ENCODE measurements at regions not wholly inside any gene's neighbourhood (a gene's known extent, or its start where the extent isn't known, plus 50 kb on each side); places are given as distances from the start of the nearest gene placed in this dataset.

DNA sequence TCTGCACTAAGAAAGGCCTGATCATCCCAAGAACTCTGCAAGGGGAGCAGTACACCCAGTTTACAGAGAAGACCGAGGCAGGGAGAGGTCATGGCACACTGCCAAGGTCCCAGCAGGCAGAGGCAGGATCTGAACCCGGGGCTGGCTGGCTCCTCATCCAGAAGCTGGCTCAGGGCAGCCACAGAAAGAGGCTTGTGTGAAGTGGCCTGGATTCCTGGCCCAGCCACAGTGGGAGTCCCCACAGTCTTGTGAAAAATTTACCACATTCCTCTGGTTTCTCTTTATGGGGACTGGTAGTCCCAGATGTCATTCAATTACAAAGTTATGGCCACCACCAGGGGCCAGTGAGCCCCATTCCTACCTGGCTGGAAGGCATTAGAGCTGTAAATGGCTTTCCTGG is 440.5 kb downstream of the MIAT start:
- TF ChIP-seq, protein P1, sequence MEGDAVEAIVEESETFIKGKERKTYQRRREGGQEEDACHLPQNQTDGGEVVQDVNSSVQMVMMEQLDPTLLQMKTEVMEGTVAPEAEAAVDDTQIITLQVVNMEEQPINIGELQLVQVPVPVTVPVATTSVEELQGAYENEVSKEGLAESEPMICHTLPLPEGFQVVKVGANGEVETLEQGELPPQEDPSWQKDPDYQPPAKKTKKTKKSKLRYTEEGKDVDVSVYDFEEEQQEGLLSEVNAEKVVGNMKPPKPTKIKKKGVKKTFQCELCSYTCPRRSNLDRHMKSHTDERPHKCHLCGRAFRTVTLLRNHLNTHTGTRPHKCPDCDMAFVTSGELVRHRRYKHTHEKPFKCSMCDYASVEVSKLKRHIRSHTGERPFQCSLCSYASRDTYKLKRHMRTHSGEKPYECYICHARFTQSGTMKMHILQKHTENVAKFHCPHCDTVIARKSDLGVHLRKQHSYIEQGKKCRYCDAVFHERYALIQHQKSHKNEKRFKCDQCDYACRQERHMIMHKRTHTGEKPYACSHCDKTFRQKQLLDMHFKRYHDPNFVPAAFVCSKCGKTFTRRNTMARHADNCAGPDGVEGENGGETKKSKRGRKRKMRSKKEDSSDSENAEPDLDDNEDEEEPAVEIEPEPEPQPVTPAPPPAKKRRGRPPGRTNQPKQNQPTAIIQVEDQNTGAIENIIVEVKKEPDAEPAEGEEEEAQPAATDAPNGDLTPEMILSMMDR (IDR thresholded peaks at IDR 0.05; ENCODE audit: low read depth, low read length): no peak
- TF ChIP-seq POLR2A (IDR thresholded peaks at IDR 0.05; ENCODE audit: extremely low read depth, insufficient read length): no peak
- TF ChIP-seq MYC (IDR thresholded peaks at IDR 0.05; ENCODE audit: low read depth, low read length): no peak
- TF ChIP-seq, protein P2, sequence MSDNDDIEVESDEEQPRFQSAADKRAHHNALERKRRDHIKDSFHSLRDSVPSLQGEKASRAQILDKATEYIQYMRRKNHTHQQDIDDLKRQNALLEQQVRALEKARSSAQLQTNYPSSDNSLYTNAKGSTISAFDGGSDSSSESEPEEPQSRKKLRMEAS (IDR thresholded peaks at IDR 0.05; ENCODE audit: low read depth, low read length): no peak
- no peak for DNase-seq (ENCODE audit: low read depth)
- no peak overlapping the region for H3K4me3 ChIP-seq (ENCODE audit: low read depth, low read length)

DNA sequence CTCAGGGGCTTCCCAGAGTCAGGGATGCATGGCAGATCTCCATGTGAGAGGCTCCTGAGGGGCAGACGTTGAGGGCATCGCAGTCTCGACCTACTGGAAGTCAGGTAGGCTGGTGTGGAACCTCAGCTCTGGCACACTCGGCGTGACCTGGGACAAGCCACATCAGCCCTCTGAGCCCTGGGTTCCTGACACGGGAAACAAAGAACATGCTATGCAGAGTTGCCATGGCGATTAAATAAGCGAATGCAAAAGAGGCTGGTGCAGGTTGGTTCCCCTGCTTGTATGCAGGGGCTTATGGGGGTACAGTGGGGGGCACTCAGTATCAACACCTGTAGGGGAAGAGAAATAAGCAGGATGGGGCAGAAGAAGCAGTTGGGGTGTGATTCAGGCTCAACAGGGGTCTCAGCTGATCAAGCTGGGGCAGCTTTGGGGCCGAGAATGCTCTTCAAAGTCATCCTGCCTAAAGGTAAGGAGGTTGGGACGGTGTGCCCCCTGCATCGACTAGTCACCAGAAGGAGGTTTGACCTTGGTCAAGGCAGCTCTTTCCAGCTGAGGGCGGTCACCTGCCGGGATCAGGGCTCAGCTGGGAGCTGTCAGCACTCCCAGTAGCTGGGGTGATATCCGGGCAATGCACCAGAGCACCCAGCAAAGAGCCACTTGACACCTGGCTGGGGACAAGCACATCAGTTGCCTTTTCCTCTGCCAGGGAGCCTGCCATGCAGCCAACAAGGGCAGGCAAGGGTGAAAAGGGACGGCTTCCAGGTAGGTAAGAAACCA is 442.7 kb downstream of the MIAT start:
- H3K4me3 ChIP-seq (ENCODE audit: low read depth, low read length): no peak overlapping the region
- no peak for DNase-seq (ENCODE audit: low read depth)
- no peak for TF ChIP-seq POLR2A (IDR thresholded peaks at IDR 0.05; ENCODE audit: extremely low read depth, insufficient read length)
- TF ChIP-seq, protein P2 (IDR thresholded peaks at IDR 0.05; ENCODE audit: low read depth, low read length): no peak
- no peak for TF ChIP-seq MYC (IDR thresholded peaks at IDR 0.05; ENCODE audit: low read depth, low read length)
- TF ChIP-seq, protein P1 (IDR thresholded peaks at IDR 0.05; ENCODE audit: low read depth, low read length): no peak

DNA sequence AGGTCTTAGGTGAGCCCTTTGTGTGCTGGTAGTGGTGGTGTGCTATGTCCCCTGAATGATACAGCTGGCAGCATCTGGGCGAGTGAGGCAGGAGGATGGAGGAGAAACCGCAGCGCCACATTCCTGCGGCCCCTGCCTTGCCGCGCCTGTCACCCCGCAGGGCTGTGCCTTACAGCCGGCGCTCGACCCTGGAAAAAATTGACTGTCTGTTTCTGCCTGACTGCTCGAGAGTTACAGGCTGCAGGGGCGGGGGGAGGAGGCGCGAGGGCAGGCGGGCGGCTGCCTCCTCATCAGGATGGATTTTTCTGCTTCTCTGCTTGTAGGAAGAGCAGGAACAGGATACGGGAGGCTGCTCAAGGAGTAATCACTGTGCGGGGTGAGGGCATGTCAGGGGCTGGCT is 443.4 kb downstream of the MIAT start:
- no peak overlapping the region for H3K4me3 ChIP-seq (ENCODE audit: low read depth, low read length)
- DNase-seq (ENCODE audit: low read depth): no peak
- TF ChIP-seq, protein P1 (IDR thresholded peaks at IDR 0.05; ENCODE audit: low read depth, low read length): no peak
- no peak for TF ChIP-seq POLR2A (IDR thresholded peaks at IDR 0.05; ENCODE audit: extremely low read depth, insufficient read length)
- no peak for TF ChIP-seq MYC (IDR thresholded peaks at IDR 0.05; ENCODE audit: low read depth, low read length)
- TF ChIP-seq, protein P2 (IDR thresholded peaks at IDR 0.05; ENCODE audit: low read depth, low read length): no peak

DNA sequence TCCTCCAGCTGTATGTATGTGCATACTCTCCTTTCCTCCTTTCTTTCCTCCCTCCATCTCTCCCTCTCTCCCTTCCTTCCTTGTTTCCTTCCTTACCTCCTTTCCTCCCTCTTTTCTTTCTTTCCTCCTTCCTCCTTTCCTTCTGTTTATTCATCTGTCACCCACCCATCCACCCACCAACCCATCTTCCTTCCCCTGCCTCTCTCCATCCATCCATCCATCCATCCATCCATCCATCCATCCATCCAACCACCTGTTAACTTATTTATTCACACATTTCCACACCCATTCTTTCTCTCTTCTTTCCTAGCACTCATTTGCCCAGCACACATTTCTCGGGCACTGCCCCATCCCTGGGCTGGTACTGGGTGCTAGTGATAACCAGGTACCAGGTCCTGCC is 443.9 kb downstream of the MIAT start:
- no peak overlapping the region for H3K4me3 ChIP-seq (ENCODE audit: low read depth, low read length)
- DNase-seq (ENCODE audit: low read depth): no peak
- TF ChIP-seq POLR2A (IDR thresholded peaks at IDR 0.05; ENCODE audit: extremely low read depth, insufficient read length) (no peak), MYC (IDR thresholded peaks at IDR 0.05; ENCODE audit: low read depth, low read length) (no peak)
- TF ChIP-seq, protein P2 (IDR thresholded peaks at IDR 0.05; ENCODE audit: low read depth, low read length): no peak
- TF ChIP-seq, protein P1 (IDR thresholded peaks at IDR 0.05; ENCODE audit: low read depth, low read length): no peak

DNA sequence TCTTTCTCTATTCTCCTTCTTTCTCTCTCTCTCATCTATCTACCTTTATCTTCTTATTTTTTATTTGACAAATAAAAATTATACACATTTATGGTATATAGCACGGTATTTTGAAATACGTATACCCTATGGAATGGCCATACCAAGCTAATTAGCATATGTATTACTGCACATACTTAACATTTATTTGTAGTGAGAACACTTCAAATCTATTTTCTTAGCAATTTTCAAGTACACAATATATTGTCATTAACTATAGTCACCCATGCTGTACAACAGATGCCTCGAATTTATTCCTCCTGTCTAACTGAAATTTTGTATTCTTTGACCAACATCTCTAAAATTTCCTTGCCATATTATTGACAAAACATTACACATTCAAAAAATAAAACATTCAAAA is 447.1 kb downstream of the MIAT start:
- H3K4me3 ChIP-seq (ENCODE audit: low read depth, low read length): no peak overlapping the region
- TF ChIP-seq, protein P1 (IDR thresholded peaks at IDR 0.05; ENCODE audit: low read depth, low read length): no peak
- TF ChIP-seq POLR2A (IDR thresholded peaks at IDR 0.05; ENCODE audit: extremely low read depth, insufficient read length): no peak
- TF ChIP-seq, protein P2 (IDR thresholded peaks at IDR 0.05; ENCODE audit: low read depth, low read length): no peak
- no peak for TF ChIP-seq MYC (IDR thresholded peaks at IDR 0.05; ENCODE audit: low read depth, low read length)
- DNase-seq (ENCODE audit: low read depth): no peak

Data from NB4 (cell line).